Trophoblast cell (in vitro differentiated cells and primary cell): ENCODE measurements at regions not wholly inside any gene's neighbourhood (a gene's known extent, or its start where the extent isn't known, plus 50 kb on each side); places are given as distances from the start of the nearest gene placed in this dataset.

ENCODE experiments used
- DNase-seq, 2 donors: peaks; one replicate each; pipeline ENCODE4 v3.0.0-alpha.2; 2016
- H2AFZ ChIP-seq: 2 replicates; pipeline ENCODE4 v1.6.1; 2013; ENCODE audit warnings: low read length, moderate library complexity, mild to moderate bottlenecking; ENCODE audit not compliant: insufficient read depth, poor library complexity
- H2AK5ac ChIP-seq: 2 replicates; pipeline ENCODE4 v1.6.1; 2013; ENCODE audit warnings: mild to moderate bottlenecking, low read length
- H2BK120ac ChIP-seq: 2 replicates; pipeline ENCODE4 v1.6.1; 2013; ENCODE audit warnings: low read length, mild to moderate bottlenecking, moderate library complexity; ENCODE audit not compliant: insufficient read depth, poor library complexity
- H2BK12ac ChIP-seq: 2 replicates; pipeline ENCODE4 v1.6.1; 2013; ENCODE audit warnings: mild to moderate bottlenecking, low read length, moderate library complexity
- H2BK5ac ChIP-seq: 2 replicates; pipeline ENCODE4 v1.6.1; 2013; ENCODE audit warnings: low read length, low read depth, moderate library complexity, mild to moderate bottlenecking; ENCODE audit not compliant: poor library complexity
- H3K14ac ChIP-seq: 2 replicates; pipeline ENCODE4 v1.6.1; 2013; ENCODE audit warnings: mild to moderate bottlenecking, low read length
- H3K18ac ChIP-seq: 2 replicates; pipeline ENCODE4 v1.6.1; 2013; ENCODE audit warnings: mild to moderate bottlenecking, low read length
- H3K23ac ChIP-seq: 2 replicates; pipeline ENCODE4 v1.6.1; 2013; ENCODE audit warnings: low read length
- H3K27ac ChIP-seq: 2 replicates; pipeline ENCODE4 v1.5.1; 2013; ENCODE audit warnings: low read depth, mild to moderate bottlenecking, inconsistent platforms, low read length, moderate library complexity
- H3K27me3 ChIP-seq: 2 replicates; pipeline ENCODE4 v1.6.1; 2013; ENCODE audit warnings: inconsistent platforms, mild to moderate bottlenecking, low read length, moderate library complexity; ENCODE audit not compliant: insufficient read depth
- H3K36me3 ChIP-seq, 2 experiments: 1 replicate in 1 of 2; 2 replicates in 1 of 2; pipeline ENCODE4 v1.6.1; 2013; ENCODE audit warnings: low read length in 2 of 2, mild to moderate bottlenecking in 2 of 2, moderate library complexity in 1 of 2; ENCODE audit not compliant: insufficient read depth in 2 of 2, control insufficient read depth in 1 of 2
- H3K4ac ChIP-seq: 2 replicates; pipeline ENCODE4 v1.6.1; 2013; ENCODE audit warnings: low read depth, mild to moderate bottlenecking, low read length, moderate library complexity
- H3K4me1 ChIP-seq, 2 experiments: 1 replicate in 1 of 2; 2 replicates in 1 of 2; pipeline ENCODE4 v1.6.1; 2013; ENCODE audit warnings: low read length in 2 of 2, mild to moderate bottlenecking in 2 of 2, moderate library complexity in 1 of 2; ENCODE audit not compliant: insufficient read depth in 2 of 2, control insufficient read depth in 1 of 2
- H3K4me2 ChIP-seq: 2 replicates; pipeline ENCODE4 v1.6.1; 2013; ENCODE audit warnings: inconsistent platforms, mild to moderate bottlenecking, low read length, moderate library complexity
- H3K4me3 ChIP-seq: 2 replicates; pipeline ENCODE4 v1.5.1; 2013; ENCODE audit warnings: mild to moderate bottlenecking, low read depth, low read length, inconsistent platforms
- H3K79me1 ChIP-seq: one replicate; pipeline ENCODE4 v1.6.1; 2013; ENCODE audit warnings: low read length
- H3K79me2 ChIP-seq: 2 replicates; pipeline ENCODE4 v1.6.1; 2013; ENCODE audit warnings: low read length, mild to moderate bottlenecking; ENCODE audit not compliant: control insufficient read depth, insufficient read depth, poor library complexity
- H3K9ac ChIP-seq: 2 replicates; pipeline ENCODE4 v1.6.1; 2013; ENCODE audit warnings: mild to moderate bottlenecking, low read length
- H3K9me3 ChIP-seq: 2 replicates; pipeline ENCODE4 v1.6.1; 2013; ENCODE audit warnings: low read depth, mild to moderate bottlenecking, control low read depth, inconsistent platforms, low read length; ENCODE audit not compliant: insufficient read depth
- H4K12ac ChIP-seq: 2 replicates; pipeline ENCODE4 v1.6.1; 2013; ENCODE audit warnings: low read depth, mild to moderate bottlenecking, low read length, moderate library complexity
- H4K8ac ChIP-seq: 2 replicates; pipeline ENCODE4 v1.6.1; 2013; ENCODE audit warnings: low read depth, mild to moderate bottlenecking, low read length, moderate library complexity
- H4K91ac ChIP-seq: one replicate; pipeline ENCODE4 v1.6.1; 2013; ENCODE audit warnings: low read depth, mild to moderate bottlenecking, low read length, moderate library complexity
- WGBS: extraction: QIAGEN DNeasy Blood & Tissue Kit; methylation state at CpG from one replicate; pipeline ENCODE4 v1.1.7; 2013; ENCODE audit warnings: missing lambda C conversion rate; ENCODE audit not compliant: insufficient read length, insufficient coverage; ENCODE audit errors: extremely low coverage; 5-methylcytosine and 5-hydroxymethylcytosine counted together

DNA sequence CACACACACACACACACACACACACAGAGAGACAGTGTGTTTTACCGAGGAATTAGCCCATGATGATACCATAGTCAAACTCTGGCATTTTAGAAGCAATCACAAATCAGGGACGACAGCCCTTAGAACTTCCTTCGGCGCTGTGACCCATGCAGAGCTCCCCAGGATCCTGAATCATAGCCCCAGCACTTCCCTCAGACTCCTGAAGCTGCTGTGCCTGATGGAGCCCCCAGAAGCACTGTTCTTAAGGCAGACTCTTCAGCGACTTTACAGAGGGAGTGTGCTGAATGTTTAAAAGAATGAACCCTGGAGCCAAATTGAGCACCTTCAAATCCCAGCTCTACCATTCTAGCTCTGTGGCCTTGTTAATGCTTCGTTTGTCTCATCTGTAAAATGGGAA, 89.3 kb upstream of the LIPC start:
- Histone ChIP-seq H3K4me2 (no peak overlapping the region), H3K4me3 (no peak overlapping the region), H3K79me1 (peaks cover 3% of the 10 kb centered on the region), H4K91ac (no peak overlapping the region), H3K79me2 (no peaks in the 10 kb centered on the region), H3K27ac (no peak overlapping the region), H3K36me3 (no peaks in the 10 kb centered on the region), H3K23ac (no peak overlapping the region), H2BK5ac (peak overlapping the region; percentile 44), H3K4me1 (peaks cover 6 to 9% of the 10 kb centered on the region in 2 experiments), H3K27me3 (no peaks in the 10 kb centered on the region), H3K18ac (no peak overlapping the region), H4K12ac (no peak overlapping the region), H3K14ac (no peak overlapping the region), H2BK12ac (no peak overlapping the region), H2BK120ac (no peak overlapping the region), H3K9me3 (no peaks in the 10 kb centered on the region), H3K4ac (no peak overlapping the region), H3K9ac (no peak overlapping the region), H2AK5ac (no peak overlapping the region), H2AFZ (no peak overlapping the region), H4K8ac (no peak overlapping the region)
- no peak for DNase-seq
- WGBS, result no CpG with 5 or more reads among the region's 6 CpGs

GRCh38 chr15:58344213-58345070, 87.3 kb upstream of the LIPC start:
- Histone ChIP-seq H3K9me3 (no peaks in the 10 kb centered on the region), H2BK5ac (no peak overlapping the region), H2AK5ac (no peak overlapping the region), H3K18ac (no peak overlapping the region), H4K8ac (no peak overlapping the region), H2BK12ac (no peak overlapping the region), H3K4ac (no peak overlapping the region), H3K14ac (no peak overlapping the region), H3K23ac (no peak overlapping the region), H3K4me3 (no peak overlapping the region), H3K27me3 (no peaks in the 10 kb centered on the region), H3K4me1 (peaks cover 6 to 9% of the 10 kb centered on the region in 2 experiments), H3K36me3 (no peaks in the 10 kb centered on the region), H3K27ac (no peak overlapping the region), H2BK120ac (no peak overlapping the region), H4K91ac (no peak overlapping the region), H4K12ac (no peak overlapping the region), H3K79me1 (peaks cover 3% of the 10 kb centered on the region), H2AFZ (no peak overlapping the region), H3K9ac (no peak overlapping the region), H3K4me2 (no peak overlapping the region), H3K79me2 (no peaks in the 10 kb centered on the region)
- DNase-seq, result peak in 1 of 2 donors; percentile 58
- no CpG with 5 or more reads among the region's 5 CpGs for WGBS

GRCh38 chr15:58346361-58346760, 85.4 kb upstream of the LIPC start:
- Histone ChIP-seq H3K27me3 (no peaks in the 10 kb centered on the region), H4K12ac (no peak overlapping the region), H3K4me2 (no peak overlapping the region), H3K4me1 (peaks cover 6 to 9% of the 10 kb centered on the region in 2 experiments), H2AK5ac (no peak overlapping the region), H2BK12ac (no peak overlapping the region), H3K4ac (no peak overlapping the region), H3K23ac (no peak overlapping the region), H3K36me3 (no peaks in the 10 kb centered on the region), H3K4me3 (no peak overlapping the region), H3K79me1 (peaks cover 3% of the 10 kb centered on the region), H4K91ac (no peak overlapping the region), H3K27ac (no peak overlapping the region), H3K14ac (no peak overlapping the region), H2BK120ac (no peak overlapping the region), H3K9me3 (no peaks in the 10 kb centered on the region), H3K79me2 (no peaks in the 10 kb centered on the region), H2BK5ac (peak overlapping the region; percentile 0), H4K8ac (no peak overlapping the region), H2AFZ (no peak overlapping the region), H3K9ac (no peak overlapping the region), H3K18ac (no peak overlapping the region)
- no CpG with 5 or more reads among the region's 3 CpGs for WGBS
- peak in 1 of 2 donors; percentile 7 for DNase-seq

DNA sequence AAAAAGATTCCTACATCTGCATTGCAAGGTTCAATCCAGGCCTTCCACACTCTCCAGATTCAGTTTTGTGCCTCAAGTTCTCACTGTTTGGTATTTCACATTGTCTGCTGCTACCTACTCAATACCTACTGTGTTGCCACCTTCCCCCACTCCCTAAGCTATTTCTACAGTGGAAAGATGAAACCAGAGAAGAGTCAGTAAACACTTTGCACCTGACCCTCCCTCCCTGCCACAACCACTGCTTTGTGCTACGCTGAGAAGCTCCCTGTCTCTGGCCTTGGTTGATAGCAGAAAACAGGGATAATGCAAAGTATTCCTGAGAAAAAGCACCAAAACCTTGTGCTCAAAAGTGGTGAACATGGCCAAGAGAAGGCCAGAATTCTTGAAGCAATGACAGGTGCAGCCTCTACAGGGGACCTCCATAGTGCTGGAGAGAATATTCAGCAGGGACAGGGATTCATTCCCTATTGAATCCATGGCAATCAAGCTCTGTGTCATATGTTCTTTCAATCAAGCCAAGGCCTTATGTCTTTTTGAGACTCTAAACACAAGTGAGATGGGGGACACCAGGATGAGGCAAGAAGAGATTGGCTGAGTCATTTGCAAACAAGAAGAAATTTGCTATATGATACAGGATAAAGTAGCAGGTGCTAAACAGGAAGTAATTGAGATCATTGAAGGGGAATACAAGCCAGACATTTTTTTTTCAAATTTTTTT, 83.5 kb upstream of the LIPC start:
- Histone ChIP-seq H3K79me2 (no peaks in the 10 kb centered on the region), H4K91ac (no peak overlapping the region), H3K79me1 (no peaks in the 10 kb centered on the region), H2BK120ac (no peak overlapping the region), H3K18ac (no peak overlapping the region), H2AK5ac (no peak overlapping the region), H3K9ac (no peak overlapping the region), H3K9me3 (no peaks in the 10 kb centered on the region), H3K27ac (no peak overlapping the region), H2BK12ac (no peak overlapping the region), H3K4me1 (peaks cover 4 to 6% of the 10 kb centered on the region in 2 experiments), H2BK5ac (no peak overlapping the region), H3K36me3 (no peaks in the 10 kb centered on the region), H3K23ac (no peak overlapping the region), H3K4ac (no peak overlapping the region), H3K4me2 (no peak overlapping the region), H3K27me3 (no peaks in the 10 kb centered on the region), H4K8ac (no peak overlapping the region), H3K4me3 (no peak overlapping the region), H4K12ac (no peak overlapping the region), H2AFZ (no peak overlapping the region), H3K14ac (no peak overlapping the region)
- WGBS, result no CpG with 5 or more reads among the region's 1 CpG
- no peak for DNase-seq
